ENCODE measurements at regions not wholly inside any gene's neighbourhood (a gene's known extent, or its start where the extent isn't known, plus 50 kb on each side); places are given as distances from the start of the nearest gene placed in this dataset.
A peak's percentile ranks its signal among the peaks of the same experiment; 100 is the strongest.

DNA sequence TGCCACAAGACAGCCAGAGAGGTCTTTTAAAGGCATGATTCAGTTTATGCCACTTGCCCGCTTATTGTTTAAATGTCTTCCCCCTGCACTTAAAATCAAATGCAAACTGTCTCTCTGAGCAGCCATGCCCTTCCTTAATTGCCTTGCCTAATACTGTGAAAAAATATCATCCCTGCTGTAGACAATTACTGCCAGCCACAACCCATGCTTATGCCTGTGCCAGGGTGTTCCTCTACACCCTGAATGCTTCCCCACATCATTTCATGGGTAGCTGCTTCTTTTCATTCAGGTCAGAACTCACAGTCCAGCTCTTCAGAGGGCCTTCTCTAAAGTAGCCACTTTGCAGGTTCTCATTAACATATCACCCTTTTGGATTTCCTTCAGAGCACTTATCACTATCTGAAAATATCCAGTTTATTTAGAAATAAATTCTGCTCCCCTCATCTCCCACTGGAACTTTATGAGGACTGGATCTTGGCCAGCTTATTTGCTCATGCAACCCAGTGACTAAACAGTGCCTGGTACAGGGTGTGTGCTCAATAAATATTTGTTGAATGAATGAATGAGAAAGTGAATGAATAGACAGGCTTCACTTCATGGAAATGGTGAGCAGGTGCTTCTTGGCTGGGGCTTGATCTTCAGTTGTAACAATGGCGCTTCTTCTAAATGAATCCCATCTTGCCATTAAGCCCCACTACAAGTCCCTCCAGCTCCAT, 162.4 kb upstream of the MDFIC start:
- POLR2A ChIA-PET, result no interaction called here
- no peak for DNase-seq (ENCODE audit: low read depth, low spot score)
- WGBS (ENCODE audit: insufficient coverage, insufficient replicate concordance, low lambda C conversion rate, missing lambda C conversion rate), result 70% methylated on average over 2 of the region's 2 CpGs
- no peaks in the 10 kb centered on the region for H3K79me2 ChIP-seq (ENCODE audit: control insufficient read depth, insufficient read depth, low read length)
- CTCF ChIA-PET, result no interaction called here
- 0 out of 2 replicates have a peak, but pooled peaks have one; percentile 20 for TF ChIP-seq ZNF24 (IDR thresholded peaks at IDR 0.05)
- TF ChIP-seq DPF2 (IDR thresholded peaks at IDR 0.05), result no peak
- no peaks in the 10 kb centered on the region for H4K20me1 ChIP-seq (ENCODE audit: control insufficient read depth, insufficient read depth)
- no TSS peak for BruUV-seq (replicated peaks)
- intact Hi-C loops (cut with micrococcal nuclease; ENCODE audit: unreplicated experiment) (no loop called here), in situ Hi-C loops (cut with MboI) (no loop called here)
- FAIRE-seq, result no peak
- H3K9ac ChIP-seq (ENCODE audit: control insufficient read depth, insufficient read depth, low read length), result no peak overlapping the region
- H3K4me1 ChIP-seq (ENCODE audit: control insufficient read depth, insufficient read depth, low read length), result no peaks in the 10 kb centered on the region
- H3K27me3 ChIP-seq (replicated peaks in 1 of 2; ENCODE audit: control insufficient read depth in 2 of 2, insufficient read depth in 2 of 2, low read length in 1 of 2), result no peaks in the 10 kb centered on the region
- no peak overlapping the region for H2AFZ ChIP-seq (ENCODE audit: control insufficient read depth, low read depth, low read length)
- H3K27ac ChIP-seq (ENCODE audit: control insufficient read depth, insufficient read depth), result no peak overlapping the region
- no peak overlapping the region for H3K4me2 ChIP-seq (ENCODE audit: control insufficient read depth, insufficient read depth)
- SMC1A ChIA-PET (ENCODE audit: uncharacterized antibody, unreplicated experiment), result interaction anchor here (0.9 to 3.3 kb wide), 6 partner anchors 18 to 271 kb away, joined by 3 to 13 read pairs (median 4); no protein-coding TSS in a partner anchor
- H3K9me3 ChIP-seq (replicated peaks; ENCODE audit: control insufficient read depth, insufficient read depth, low read length), result no peaks in the 10 kb centered on the region
- H3K4me3 ChIP-seq, result no peak overlapping the region
- ATAC-seq, result peak; percentile 51
- H3K36me3 ChIP-seq (ENCODE audit: control insufficient read depth in 2 of 2, insufficient read depth in 2 of 2, low read length in 1 of 2), result no peaks in the 10 kb centered on the region
- RAD21 ChIA-PET (ENCODE audit: unreplicated experiment), result interaction anchor here (1.0 to 1.3 kb wide), 2 partner anchors 74 to 75 kb away, joined by 4 to 6 read pairs; no protein-coding TSS in a partner anchor

GRCh38 chr7:114760477-114760876, 161.4 kb upstream of the MDFIC start:
- DNase-seq (ENCODE audit: low read depth, low spot score), result no peak
- Histone ChIP-seq H3K4me2 (ENCODE audit: control insufficient read depth, insufficient read depth) (no peak overlapping the region), H3K9me3 (replicated peaks; ENCODE audit: control insufficient read depth, insufficient read depth, low read length) (no peaks in the 10 kb centered on the region), H3K4me3 (no peak overlapping the region), H2AFZ (ENCODE audit: control insufficient read depth, low read depth, low read length) (no peak overlapping the region), H3K27ac (ENCODE audit: control insufficient read depth, insufficient read depth) (no peak overlapping the region), H4K20me1 (ENCODE audit: control insufficient read depth, insufficient read depth) (no peaks in the 10 kb centered on the region), H3K36me3 (ENCODE audit: control insufficient read depth in 2 of 2, insufficient read depth in 2 of 2, low read length in 1 of 2) (no peaks in the 10 kb centered on the region), H3K9ac (ENCODE audit: control insufficient read depth, insufficient read depth, low read length) (no peak overlapping the region), H3K79me2 (ENCODE audit: control insufficient read depth, insufficient read depth, low read length) (no peaks in the 10 kb centered on the region), H3K4me1 (ENCODE audit: control insufficient read depth, insufficient read depth, low read length) (no peaks in the 10 kb centered on the region), H3K27me3 (replicated peaks in 1 of 2; ENCODE audit: control insufficient read depth in 2 of 2, insufficient read depth in 2 of 2, low read length in 1 of 2) (no peaks in the 10 kb centered on the region)
- in situ Hi-C loops (cut with MboI), result no loop called here
- BruUV-seq (replicated peaks), result no TSS peak
- SMC1A ChIA-PET (ENCODE audit: uncharacterized antibody, unreplicated experiment), result interaction anchor here (0.9 to 3.3 kb wide), 7 partner anchors 19 to 164 kb away, joined by 3 to 13 read pairs (median 4); no protein-coding TSS in a partner anchor
- RAD21 ChIA-PET (ENCODE audit: unreplicated experiment), result interaction anchor here (1.0 to 1.1 kb wide), 2 partner anchors 11 to 73 kb away, joined by 3 to 6 read pairs; no protein-coding TSS in a partner anchor
- FAIRE-seq, result no peak
- intact Hi-C loops (cut with micrococcal nuclease; ENCODE audit: unreplicated experiment), result no loop called here
- POLR2A ChIA-PET, result no interaction called here
- 51% methylated on average over 2 of the region's 2 CpGs for WGBS (ENCODE audit: insufficient coverage, insufficient replicate concordance, low lambda C conversion rate, missing lambda C conversion rate)
- ATAC-seq, result peak; percentile 16; the same call in 1 of the 3 replicates
- CTCF ChIA-PET, result interaction anchor here (1.2 to 1.3 kb wide), 2 partner anchors 179 to 301 kb away, joined by 3 read pairs; no protein-coding TSS in a partner anchor
- no peak for TF ChIP-seq FOXK2 (IDR thresholded peaks at IDR 0.05)
- no peak for TF ChIP-seq YY1 (IDR thresholded peaks at IDR 0.05; ENCODE audit: low read depth, low read length)
- TF ChIP-seq NFYA (IDR thresholded peaks at IDR 0.05; ENCODE audit: borderline replicate concordance, low read depth, low read length), result no peak
- no peak for TF ChIP-seq BCLAF1 (IDR thresholded peaks at IDR 0.05)
- TF ChIP-seq IRF5 (IDR thresholded peaks at IDR 0.05; ENCODE audit: borderline replicate concordance), result no peak
- TF ChIP-seq RBBP5 (conservative IDR thresholded peaks at IDR 0.05), result no peak
- no peak for TF ChIP-seq GATAD2B (conservative IDR thresholded peaks at IDR 0.05; ENCODE audit: low read depth)

Measured in GM12878 (cell line).